ENCODE measurements at regions not wholly inside any gene's neighbourhood (a gene's known extent, or its start where the extent isn't known, plus 50 kb on each side); places are given as distances from the start of the nearest gene placed in this dataset.

DNA sequence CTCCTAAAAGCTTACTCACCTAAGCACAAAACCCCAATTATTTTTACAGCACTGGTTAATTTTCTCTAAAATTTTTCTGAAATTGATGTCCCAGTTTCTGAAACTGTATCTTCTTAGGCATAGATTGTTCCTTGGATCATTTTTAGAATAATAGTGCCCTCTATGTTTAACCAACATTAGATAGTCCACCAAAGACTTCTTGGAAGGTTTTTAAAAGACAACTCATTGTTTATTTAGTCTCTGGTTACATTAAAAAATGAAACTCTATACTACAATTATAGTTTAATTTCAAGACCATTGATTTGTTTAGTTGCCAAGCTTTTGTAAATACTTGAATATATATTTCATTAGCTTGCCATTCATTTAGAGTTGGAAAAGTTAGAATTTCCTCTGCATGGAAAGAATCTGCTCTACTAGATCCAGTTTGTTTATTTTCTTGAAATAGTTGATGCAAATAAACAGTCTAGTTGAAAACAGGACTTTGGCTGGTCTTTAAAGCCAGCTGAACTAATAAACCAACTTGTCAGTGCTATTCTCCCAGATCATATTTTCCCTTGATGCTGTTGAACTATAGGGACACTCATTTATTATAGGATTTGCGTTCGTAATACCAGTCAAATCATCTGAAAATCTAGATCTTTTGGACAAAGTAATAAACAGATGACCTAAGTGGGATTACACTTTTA lies 990.5 kb downstream of the TLE1 start:
- TF ChIP-seq, protein P1, sequence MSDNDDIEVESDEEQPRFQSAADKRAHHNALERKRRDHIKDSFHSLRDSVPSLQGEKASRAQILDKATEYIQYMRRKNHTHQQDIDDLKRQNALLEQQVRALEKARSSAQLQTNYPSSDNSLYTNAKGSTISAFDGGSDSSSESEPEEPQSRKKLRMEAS (IDR thresholded peaks at IDR 0.05; ENCODE audit: low read depth, low read length) = no peak
- TF ChIP-seq, protein P2, sequence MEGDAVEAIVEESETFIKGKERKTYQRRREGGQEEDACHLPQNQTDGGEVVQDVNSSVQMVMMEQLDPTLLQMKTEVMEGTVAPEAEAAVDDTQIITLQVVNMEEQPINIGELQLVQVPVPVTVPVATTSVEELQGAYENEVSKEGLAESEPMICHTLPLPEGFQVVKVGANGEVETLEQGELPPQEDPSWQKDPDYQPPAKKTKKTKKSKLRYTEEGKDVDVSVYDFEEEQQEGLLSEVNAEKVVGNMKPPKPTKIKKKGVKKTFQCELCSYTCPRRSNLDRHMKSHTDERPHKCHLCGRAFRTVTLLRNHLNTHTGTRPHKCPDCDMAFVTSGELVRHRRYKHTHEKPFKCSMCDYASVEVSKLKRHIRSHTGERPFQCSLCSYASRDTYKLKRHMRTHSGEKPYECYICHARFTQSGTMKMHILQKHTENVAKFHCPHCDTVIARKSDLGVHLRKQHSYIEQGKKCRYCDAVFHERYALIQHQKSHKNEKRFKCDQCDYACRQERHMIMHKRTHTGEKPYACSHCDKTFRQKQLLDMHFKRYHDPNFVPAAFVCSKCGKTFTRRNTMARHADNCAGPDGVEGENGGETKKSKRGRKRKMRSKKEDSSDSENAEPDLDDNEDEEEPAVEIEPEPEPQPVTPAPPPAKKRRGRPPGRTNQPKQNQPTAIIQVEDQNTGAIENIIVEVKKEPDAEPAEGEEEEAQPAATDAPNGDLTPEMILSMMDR (IDR thresholded peaks at IDR 0.05 in 2 of 3, conservative IDR thresholded peaks at IDR 0.05 in 1 of 3; ENCODE audit: control insufficient read depth in 2 of 3, extremely low read depth in 1 of 3, insufficient read depth in 1 of 3, low read depth in 3 of 3, low read length in 3 of 3) = no peak
- no peak for TF ChIP-seq STAT1 (conservative IDR thresholded peaks at IDR 0.05)
- no peak for TF ChIP-seq SMC3 (IDR thresholded peaks at IDR 0.05; ENCODE audit: borderline replicate concordance, low read length)
- TF ChIP-seq TCF12 (IDR thresholded peaks at IDR 0.05; ENCODE audit: low read depth, low read length) = no peak
- TF ChIP-seq POLR2AphosphoS5 (IDR thresholded peaks at IDR 0.05; ENCODE audit: low read length) = no peak
- TF ChIP-seq NFYB (IDR thresholded peaks at IDR 0.05; ENCODE audit: insufficient read depth, low read depth, low read length) = no peak
- TF ChIP-seq, protein P3, sequence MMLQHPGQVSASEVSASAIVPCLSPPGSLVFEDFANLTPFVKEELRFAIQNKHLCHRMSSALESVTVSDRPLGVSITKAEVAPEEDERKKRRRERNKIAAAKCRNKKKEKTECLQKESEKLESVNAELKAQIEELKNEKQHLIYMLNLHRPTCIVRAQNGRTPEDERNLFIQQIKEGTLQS (IDR thresholded peaks at IDR 0.05; ENCODE audit: borderline replicate concordance, extremely low read depth, low read depth, low read length) = no peak
- no peak for TF ChIP-seq TCF3 (IDR thresholded peaks at IDR 0.05; ENCODE audit: borderline replicate concordance, insufficient read depth, low read depth, low read length)
- TF ChIP-seq ZNF24 (IDR thresholded peaks at IDR 0.05) = no peak

Measured in GM12878 (cell line).